GM21515 (cell line): ENCODE measurements at regions not wholly inside any gene's neighbourhood (a gene's known extent, or its start where the extent isn't known, plus 50 kb on each side); places are given as distances from the start of the nearest gene placed in this dataset.
"Not testable (repeated sequence)": the region's sequence is repeated elsewhere in the genome, so short reads cannot be mapped to it uniquely, and the experiment has no call there.

Experiments used
- ATAC-seq: cut with Tn5 transposase; IDR thresholded peaks from one replicate; pipeline ENCODE4 v1.9.1; 2021; ENCODE audit not compliant: unreplicated experiment

DNA sequence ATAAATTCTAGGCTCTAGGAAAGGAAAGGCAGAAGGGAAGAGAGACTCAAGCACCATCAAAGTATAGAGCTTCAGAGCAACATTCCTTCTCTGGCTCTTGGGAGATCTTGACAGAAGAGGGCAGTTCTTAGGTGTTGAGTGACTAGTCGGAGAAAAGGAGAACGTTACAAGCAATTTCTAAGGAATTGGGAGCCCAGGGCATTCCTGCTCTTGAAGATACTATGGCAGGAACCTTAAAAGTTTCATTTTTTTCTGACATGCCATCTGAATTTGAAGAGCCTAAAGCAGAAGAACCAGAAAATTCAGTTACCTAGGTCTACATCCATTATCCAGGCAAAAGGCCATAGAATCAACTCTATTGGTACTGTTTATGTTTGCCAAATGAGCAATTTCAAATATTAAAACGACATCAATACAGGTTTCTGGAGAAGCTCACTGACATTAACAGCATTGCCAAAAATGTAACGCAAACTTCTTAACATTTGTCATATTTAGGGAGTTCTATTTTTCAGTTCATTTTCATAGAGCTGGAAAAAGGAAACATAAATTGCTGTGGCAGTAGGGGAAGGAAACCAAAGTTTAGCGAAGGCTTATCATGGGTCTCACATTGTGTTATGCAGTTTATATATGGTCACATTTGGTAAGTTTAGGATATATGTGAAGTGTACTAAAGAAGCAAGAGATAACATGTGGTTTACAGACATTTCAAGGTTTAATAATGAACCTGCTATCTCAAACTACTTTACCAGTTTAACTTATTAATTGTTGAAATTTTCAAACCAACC is 210.1 kb upstream of the NRIP1 start:
- ATAC-seq: no peak

DNA sequence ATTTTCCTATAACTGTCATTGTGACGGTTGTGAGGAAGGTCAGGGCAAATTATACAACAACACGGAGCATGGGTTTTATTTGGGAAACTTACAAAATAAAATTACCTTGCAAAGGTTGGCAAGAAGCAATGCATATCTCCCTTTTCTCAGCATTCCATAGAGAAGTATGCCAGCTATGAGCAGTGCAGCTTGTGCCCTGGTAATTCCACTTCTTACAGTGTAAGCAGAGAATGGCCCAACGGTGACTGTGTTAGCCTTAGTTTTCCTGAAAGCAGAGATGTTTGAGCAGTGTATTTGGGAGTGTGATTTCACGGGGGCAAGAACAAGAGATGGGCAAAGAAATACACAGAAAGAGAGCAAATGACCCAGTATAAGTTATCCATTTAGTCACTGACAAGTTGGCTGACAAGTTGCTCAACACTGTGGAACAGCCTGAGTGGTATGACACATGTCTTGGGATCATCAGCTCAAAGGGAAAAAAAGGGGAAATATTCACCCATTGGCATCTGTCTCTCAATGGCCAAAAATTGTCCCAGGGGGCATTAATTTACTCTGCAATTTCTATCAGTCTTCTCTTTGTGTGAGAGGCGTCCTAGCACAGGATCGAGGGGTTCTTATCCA is 210.9 kb upstream of the NRIP1 start:
- no peak for ATAC-seq

- ATAC-seq: no peak
Observed at GRCh38 chr21:15276243-15276642, 211.4 kb upstream of the NRIP1 start.

GRCh38 chr21:15277466-15277865 is 212.7 kb upstream of the NRIP1 start:
- ATAC-seq: no peak

- ATAC-seq: no peak
Observed at GRCh38 chr21:15278279-15278678, 213.5 kb upstream of the NRIP1 start.

GRCh38 chr21:15278851-15279250 is 214.1 kb upstream of the NRIP1 start:
- ATAC-seq: no peak

- ATAC-seq: no peak
Observed at GRCh38 chr21:15279482-15279881, 214.7 kb upstream of the NRIP1 start.

DNA sequence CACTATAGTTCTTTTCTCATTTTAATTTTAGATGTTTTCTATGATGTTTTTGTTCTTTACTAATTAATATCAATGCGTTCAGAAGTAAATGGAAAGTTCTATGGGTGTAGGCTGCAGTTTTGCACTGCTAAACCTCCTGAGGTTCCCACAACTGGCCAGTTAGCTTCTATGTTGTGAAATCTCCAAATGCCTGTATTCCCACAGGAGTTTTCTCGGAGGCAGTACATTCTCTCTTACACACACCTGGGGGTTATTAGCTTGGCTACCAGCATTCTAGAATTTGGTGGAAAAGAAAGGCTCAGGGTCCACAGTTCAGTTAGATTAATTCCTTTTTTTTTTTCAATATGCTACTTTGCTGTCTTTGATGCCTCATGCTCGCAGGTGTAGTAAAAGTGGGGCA is 216.9 kb upstream of the NRIP1 start:
- no peak for ATAC-seq

- no peak for ATAC-seq
Observed at GRCh38 chr21:15282665-15283064, 217.9 kb upstream of the NRIP1 start.

DNA sequence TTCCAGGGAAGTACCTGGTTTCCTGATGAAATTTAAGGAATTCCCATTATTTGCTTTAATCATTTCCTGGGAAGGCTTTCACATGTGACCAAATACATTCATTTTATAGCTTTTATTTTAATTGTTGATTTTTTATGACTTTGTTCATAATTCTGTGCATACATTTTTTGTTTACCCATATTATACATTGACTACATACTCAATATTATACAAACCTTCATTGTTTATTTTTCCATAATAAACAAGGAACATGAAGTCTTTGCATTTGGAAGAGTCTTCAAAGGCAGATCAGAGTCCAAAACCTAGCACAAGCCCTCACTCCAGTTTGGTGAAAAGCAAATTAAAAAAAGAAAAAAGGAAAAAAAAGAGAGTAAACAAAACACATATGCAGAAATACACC is 218.3 kb upstream of the NRIP1 start:
- no peak for ATAC-seq

GRCh38 chr21:15283789-15284188 is 219.0 kb upstream of the NRIP1 start:
- no peak for ATAC-seq

- ATAC-seq: no peak
Observed at GRCh38 chr21:15285556-15285955, 220.8 kb upstream of the NRIP1 start.

- ATAC-seq: no peak
Observed at GRCh38 chr21:15289246-15289645, 224.4 kb upstream of the NRIP1 start.

DNA sequence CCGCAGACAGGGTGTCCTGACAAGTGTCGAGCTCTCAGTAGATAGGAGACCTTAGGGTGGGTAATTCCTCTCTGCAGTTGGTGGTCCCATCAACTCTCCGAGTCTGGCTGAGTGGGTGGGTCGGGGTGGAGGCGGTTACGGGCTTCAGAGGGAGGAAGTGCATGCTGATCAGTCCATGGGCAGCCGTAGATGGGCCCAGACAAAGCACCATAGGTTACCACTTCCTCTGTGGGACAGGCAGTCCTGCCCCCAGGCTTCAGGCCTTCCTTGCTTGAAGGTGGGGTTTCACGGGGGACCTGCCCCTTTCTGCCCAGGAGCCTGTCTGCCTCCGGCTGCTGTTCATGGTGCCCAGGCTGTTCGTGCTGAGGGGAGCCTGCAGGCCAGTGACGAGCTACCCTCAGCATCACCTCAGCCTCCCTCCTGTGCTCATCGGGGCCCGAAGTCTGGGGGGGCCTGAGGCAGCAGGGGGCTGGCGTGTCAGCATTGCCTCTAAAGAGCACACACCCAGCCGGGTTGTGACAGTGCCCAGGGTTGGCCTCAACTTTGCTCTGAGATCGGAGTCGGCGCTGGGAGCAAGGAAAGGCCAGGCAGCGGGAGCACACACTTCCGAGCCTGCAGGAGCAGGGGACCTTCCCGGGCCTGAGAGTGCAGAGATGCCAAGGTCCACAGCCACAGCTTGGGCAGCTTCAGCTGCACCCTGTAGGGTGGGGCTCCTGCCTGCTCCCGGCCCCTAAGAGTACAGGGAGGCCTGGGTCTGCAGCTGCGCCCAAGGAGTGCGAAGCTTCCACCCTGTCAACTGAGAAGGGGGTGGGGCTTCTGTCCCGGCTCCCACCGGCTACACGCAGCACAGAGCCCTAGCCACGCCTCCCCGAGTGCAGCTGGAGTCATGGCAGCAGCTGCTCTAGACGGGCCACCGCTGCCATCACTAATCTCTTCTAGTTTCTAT is 225.4 kb upstream of the NRIP1 start:
- no peak for ATAC-seq

DNA sequence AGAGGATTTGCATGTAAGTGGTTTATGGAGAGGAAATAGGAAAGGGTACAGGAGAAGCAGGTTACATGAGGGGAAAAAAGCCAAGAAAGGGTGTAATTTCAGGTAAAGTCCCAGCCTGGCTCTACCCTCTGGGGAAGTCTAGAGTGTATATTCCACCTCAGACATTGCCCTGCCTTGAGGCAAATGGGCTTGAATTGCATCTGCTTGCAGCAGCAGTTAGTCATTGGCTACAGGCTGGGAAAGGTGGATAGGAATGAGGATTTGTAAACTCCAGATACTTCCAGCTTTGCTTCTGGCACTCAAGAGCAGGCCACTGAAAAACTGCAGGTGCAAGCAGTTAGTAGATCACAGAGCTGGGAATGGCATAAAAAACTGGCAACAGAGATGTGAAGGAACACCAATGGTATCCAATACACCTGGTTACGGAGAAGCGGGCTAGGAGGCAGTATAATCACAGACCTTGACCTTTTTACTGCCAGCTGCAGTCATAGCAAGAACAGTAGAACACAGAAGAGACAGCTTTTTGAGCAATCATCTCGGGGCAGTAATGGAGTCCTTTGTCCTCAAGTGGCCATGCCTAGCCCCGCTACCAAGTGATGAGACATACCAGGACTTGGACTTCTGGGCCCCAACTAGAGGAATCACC is 226.9 kb upstream of the NRIP1 start:
- ATAC-seq: no peak

DNA sequence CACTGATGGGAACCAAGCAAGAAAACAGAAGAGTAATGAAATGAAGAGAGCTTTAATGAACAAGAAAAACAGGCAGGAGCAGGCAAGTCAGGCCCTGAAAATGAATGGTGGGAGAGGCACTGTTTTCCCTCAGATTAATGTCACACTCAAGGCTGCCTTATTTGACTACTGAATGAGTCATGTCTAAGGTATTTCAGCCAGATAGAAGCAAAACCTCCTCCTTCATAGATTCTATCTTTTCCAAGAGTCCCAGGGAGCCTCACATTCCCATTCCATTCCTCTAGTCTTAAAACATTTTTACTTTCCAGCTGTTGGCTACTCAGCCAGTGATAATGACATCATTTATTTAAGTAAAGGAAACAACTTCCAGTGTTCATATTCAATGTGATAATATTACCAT is 228.4 kb upstream of the NRIP1 start:
- ATAC-seq: no peak

DNA sequence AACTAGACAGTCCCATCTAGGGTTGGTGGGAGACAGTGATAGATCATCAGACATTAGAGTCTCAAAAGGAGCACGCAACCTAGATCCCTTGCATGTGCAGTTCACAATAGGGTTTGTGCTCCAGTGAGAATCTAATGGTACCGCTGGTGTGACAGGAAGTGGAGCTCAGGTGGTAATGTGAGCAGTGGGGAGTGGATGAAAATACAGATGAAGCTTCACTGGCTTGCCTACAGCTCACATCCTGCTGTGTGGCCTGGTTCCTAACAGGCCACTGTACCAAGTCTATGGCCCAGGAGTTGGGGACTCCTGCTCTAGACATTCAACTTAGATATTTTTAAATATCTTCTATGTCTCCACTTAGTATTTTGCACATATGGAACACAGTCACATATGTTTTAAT is 231.1 kb upstream of the NRIP1 start:
- ATAC-seq: no peak

DNA sequence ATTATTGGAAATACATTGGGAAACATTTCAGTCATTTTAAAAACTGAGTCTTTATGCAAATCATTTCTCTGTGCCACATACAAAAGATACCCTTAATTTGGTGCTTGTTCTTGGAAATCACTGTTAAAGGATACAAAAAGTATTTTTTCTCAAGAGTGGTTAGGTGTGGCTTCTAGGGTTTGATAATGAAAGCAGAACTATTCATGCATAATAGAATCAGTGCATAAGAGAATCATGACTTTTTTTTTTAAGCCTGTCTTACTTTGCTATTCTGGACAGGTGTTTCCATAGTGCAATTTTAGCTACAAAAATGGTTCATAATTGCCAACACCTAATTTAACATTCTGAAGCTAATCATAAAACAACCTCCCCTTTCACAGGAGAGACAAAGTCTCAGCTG is 233.0 kb upstream of the NRIP1 start:
- no peak for ATAC-seq

- ATAC-seq: no peak
Observed at GRCh38 chr21:15298306-15298705, 233.5 kb upstream of the NRIP1 start.

DNA sequence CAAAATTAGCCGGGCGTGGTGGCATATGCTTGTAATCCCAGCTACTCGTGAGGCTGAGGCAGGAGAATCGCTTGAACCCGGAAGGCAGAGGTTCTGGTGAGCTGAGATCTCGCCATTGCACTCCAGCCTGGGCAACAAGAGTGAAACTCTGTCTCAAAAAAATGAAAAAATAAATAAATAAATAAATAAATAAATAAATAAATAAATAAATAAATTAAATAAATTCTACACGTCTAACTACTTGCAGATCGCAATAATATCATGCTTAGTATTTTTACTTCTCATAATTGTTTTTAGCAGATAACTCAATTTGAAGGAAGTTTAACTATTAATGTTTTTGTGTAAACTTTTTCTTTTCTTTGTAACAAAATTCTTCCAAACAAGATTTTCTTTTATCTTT is 234.0 kb upstream of the NRIP1 start:
- not testable (repeated sequence) for ATAC-seq

- ATAC-seq: no peak
Observed at GRCh38 chr21:15300131-15300530, 235.3 kb upstream of the NRIP1 start.
